Neural cell (in vitro differentiated cells): ENCODE measurements at regions not wholly inside any gene's neighbourhood (a gene's known extent, or its start where the extent isn't known, plus 50 kb on each side); places are given as distances from the start of the nearest gene placed in this dataset.

Experiments used
- H2AFZ ChIP-seq: fragments of 200-600, 300-800 bp; sonication (generic), shearing (Covaris generic); 2 replicates; pipeline ENCODE4 v1.6.0; 2014; ENCODE audit warnings: low read depth, mild to moderate bottlenecking, antibody characterized with exemption, low read length, moderate library complexity
- H3F3A ChIP-seq: fragments of 200-600 bp; shearing (Covaris generic); 2 replicates; pipeline ENCODE4 v1.6.1; 2016; ENCODE audit warnings: mild to moderate bottlenecking, moderate library complexity, mixed read lengths, antibody characterized with exemption, low read length; ENCODE audit not compliant: insufficient read depth, poor library complexity, severe bottlenecking
- H3K27ac ChIP-seq: fragments of 200-600, 300-800 bp; sonication (generic), shearing (Covaris generic); 2 replicates; pipeline ENCODE4 v1.5.1; 2014; ENCODE audit warnings: mild to moderate bottlenecking, low read length, moderate library complexity
- H3K27me3 ChIP-seq: fragments of 300-800, 200-600 bp; sonication (generic), shearing (Covaris generic); 2 replicates; pipeline ENCODE4 v1.6.0; 2014; ENCODE audit warnings: mild to moderate bottlenecking, low read depth, low read length, moderate library complexity; ENCODE audit not compliant: insufficient read depth
- H3K36me3 ChIP-seq: fragments of 300-800, 200-600 bp; sonication (generic), shearing (Covaris generic); 2 replicates; pipeline ENCODE4 v1.5.1; 2014; ENCODE audit warnings: mild to moderate bottlenecking, antibody characterized with exemption, low read length, moderate library complexity; ENCODE audit not compliant: insufficient read depth
- H3K4me2 ChIP-seq: fragments of 300-800, 200-600 bp; sonication (generic), shearing (Covaris generic); 2 replicates; pipeline ENCODE4 v1.6.0; 2014; ENCODE audit warnings: mild to moderate bottlenecking, low read length
- H3K4me3 ChIP-seq: fragments of 300-800, 200-600 bp; sonication (generic), shearing (Covaris generic); 2 replicates; pipeline ENCODE4 v1.5.1; 2014; ENCODE audit warnings: mild to moderate bottlenecking, low read length, moderate library complexity
- H3K79me2 ChIP-seq: fragments of 200-600 bp; shearing (Covaris generic); replicated peaks from 2 replicates; pipeline ENCODE4 v1.6.0; 2014; ENCODE audit warnings: mild to moderate bottlenecking, low read length, moderate library complexity; ENCODE audit not compliant: insufficient read depth
- H3K9ac ChIP-seq: fragments of 300-800, 200-600 bp; sonication (generic), shearing (Covaris generic); 2 replicates; pipeline ENCODE4 v1.6.1; 2016; ENCODE audit warnings: mild to moderate bottlenecking, low read length, mixed read lengths
- H3K9me2 ChIP-seq: fragments of 200-600 bp; shearing (Covaris generic); 2 replicates; pipeline ENCODE4 v1.6.1; 2016; ENCODE audit warnings: mild to moderate bottlenecking, low read length, mixed read lengths; ENCODE audit not compliant: insufficient read depth
- H3K9me3 ChIP-seq: fragments of 200-600, 300-800 bp; sonication (generic), shearing (Covaris generic); 2 replicates; pipeline ENCODE4 v1.6.1; 2016; ENCODE audit warnings: mild to moderate bottlenecking, mixed run types, low read length, moderate library complexity, mixed read lengths
- H4K20me1 ChIP-seq: fragments of 200-600 bp; shearing (Covaris generic); 2 replicates; pipeline ENCODE4 v1.6.1; 2016; ENCODE audit warnings: mild to moderate bottlenecking, mixed run types; ENCODE audit not compliant: insufficient read depth
- CTCF ChIP-seq: fragments of 450-650 bp; IDR thresholded peaks from 2 replicates; pipeline ENCODE4 v1.5.1; 2014; ENCODE audit warnings: antibody characterized with exemption, mild to moderate bottlenecking, moderate library complexity; ENCODE audit not compliant: poor library complexity, severe bottlenecking
- EP300 ChIP-seq: fragments of 450-650 bp; conservative IDR thresholded peaks from 2 replicates; pipeline ENCODE4 v1.6.1; 2014; ENCODE audit warnings: antibody characterized with exemption, mild to moderate bottlenecking, moderate library complexity; ENCODE audit not compliant: poor library complexity, severe bottlenecking
- EZH2 ChIP-seq: fragments of 200-600, 300-800 bp; shearing (Covaris generic), sonication (generic); IDR thresholded peaks from 2 replicates; pipeline ENCODE4 v1.6.1; 2014; ENCODE audit warnings: antibody characterized with exemption, low read length, borderline replicate concordance, mild to moderate bottlenecking; ENCODE audit not compliant: insufficient read depth, poor library complexity, severe bottlenecking
- MXI1 ChIP-seq: fragments of 450-650 bp; conservative IDR thresholded peaks from 2 replicates; pipeline ENCODE4 v1.6.1; 2014; ENCODE audit warnings: antibody characterized with exemption, mild to moderate bottlenecking; ENCODE audit not compliant: poor library complexity, severe bottlenecking
- POLR2AphosphoS5 ChIP-seq: IDR thresholded peaks from 2 replicates; pipeline ENCODE4 v1.6.1; 2012
- RAD21 ChIP-seq: fragments of 450-650 bp; conservative IDR thresholded peaks from 2 replicates; pipeline ENCODE4 v1.6.1; 2014; ENCODE audit warnings: antibody characterized with exemption, mild to moderate bottlenecking, moderate library complexity
- REST ChIP-seq: IDR thresholded peaks from 2 replicates; pipeline ENCODE4 v1.6.1; 2012; ENCODE audit warnings: borderline replicate concordance
- SMC3 ChIP-seq: fragments of 450-650 bp; conservative IDR thresholded peaks from 2 replicates; pipeline ENCODE4 v1.6.1; 2014; ENCODE audit warnings: antibody characterized with exemption, mild to moderate bottlenecking, moderate library complexity; ENCODE audit not compliant: poor library complexity
- TAF1 ChIP-seq: IDR thresholded peaks from 2 replicates; pipeline ENCODE4 v1.6.1; 2012; ENCODE audit warnings: low read depth

GRCh38 chr2:240346015-240346752, 89.3 kb upstream of the GPC1 start:
- peaks cover 9% of the 10 kb centered on the region for H3K9me3 ChIP-seq
- H3K36me3 ChIP-seq, result no peaks in the 10 kb centered on the region
- no peak for TF ChIP-seq REST
- TF ChIP-seq RAD21, result no peak
- TF ChIP-seq EP300, result no peak
- TF ChIP-seq EZH2, result no peak
- TF ChIP-seq SMC3, result no peak
- no peak for TF ChIP-seq MXI1
- no peak overlapping the region for H3K4me2 ChIP-seq
- H3K9ac ChIP-seq, result no peak overlapping the region
- no peak overlapping the region for H3K27ac ChIP-seq
- no peak overlapping the region for H2AFZ ChIP-seq
- H4K20me1 ChIP-seq, result no peaks in the 10 kb centered on the region
- H3K79me2 ChIP-seq, result no peaks in the 10 kb centered on the region
- no peak overlapping the region for H3K4me3 ChIP-seq
- no peaks in the 10 kb centered on the region for H3F3A ChIP-seq
- H3K27me3 ChIP-seq, result no peaks in the 10 kb centered on the region
- no peaks in the 10 kb centered on the region for H3K9me2 ChIP-seq

GRCh38 chr2:240346753-240347372, 88.6 kb upstream of the GPC1 start:
- Histone ChIP-seq H3K9ac (no peak overlapping the region), H3K27ac (no peak overlapping the region), H3K9me3 (peaks cover 9% of the 10 kb centered on the region), H2AFZ (no peak overlapping the region), H3K36me3 (no peaks in the 10 kb centered on the region), H3K9me2 (no peaks in the 10 kb centered on the region), H3K79me2 (no peaks in the 10 kb centered on the region), H3K4me2 (no peak overlapping the region), H4K20me1 (no peaks in the 10 kb centered on the region), H3K4me3 (no peak overlapping the region), H3K27me3 (no peaks in the 10 kb centered on the region), H3F3A (no peaks in the 10 kb centered on the region)
- TF ChIP-seq EP300 (no peak), CTCF (no peak), REST (no peak), SMC3 (no peak), POLR2AphosphoS5 (no peak), RAD21 (no peak), MXI1 (no peak), TAF1 (no peak), EZH2 (no peak)
